ENCODE measurements at regions not wholly inside any gene's neighbourhood (a gene's known extent, or its start where the extent isn't known, plus 50 kb on each side); places are given as distances from the start of the nearest gene placed in this dataset.

DNA sequence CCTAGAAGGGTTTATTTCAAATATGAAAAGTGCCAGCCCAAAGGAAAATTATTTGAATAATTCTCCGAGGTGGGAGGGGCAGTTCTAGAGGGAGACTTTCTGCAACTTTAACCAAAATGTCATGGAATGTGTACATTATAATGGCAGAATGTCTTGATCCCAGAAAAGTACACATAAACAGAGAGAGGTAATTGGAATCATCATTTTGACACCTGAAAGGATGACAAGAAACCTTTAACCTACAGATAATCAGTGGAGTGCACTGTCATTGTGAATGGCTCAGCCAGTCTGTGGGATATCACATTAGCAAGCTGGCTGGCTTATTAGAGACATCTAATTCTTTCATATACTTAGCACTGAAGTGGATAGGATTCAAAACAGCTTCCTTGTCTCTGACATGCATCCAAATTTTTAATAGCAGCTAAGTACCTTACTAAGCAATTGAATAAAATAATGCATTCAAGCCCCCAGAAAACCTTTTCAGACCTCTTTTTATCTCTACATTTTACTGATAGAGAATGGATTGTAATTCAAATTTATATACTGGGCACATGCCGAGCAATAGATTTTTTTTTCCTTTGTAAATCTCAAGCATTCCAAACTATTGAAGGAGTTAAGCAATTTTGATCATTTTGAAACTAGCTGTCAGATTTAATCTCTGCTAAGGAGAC, 468.6 kb downstream of the COG6 start:
- DNase-seq, result no peak

DNA sequence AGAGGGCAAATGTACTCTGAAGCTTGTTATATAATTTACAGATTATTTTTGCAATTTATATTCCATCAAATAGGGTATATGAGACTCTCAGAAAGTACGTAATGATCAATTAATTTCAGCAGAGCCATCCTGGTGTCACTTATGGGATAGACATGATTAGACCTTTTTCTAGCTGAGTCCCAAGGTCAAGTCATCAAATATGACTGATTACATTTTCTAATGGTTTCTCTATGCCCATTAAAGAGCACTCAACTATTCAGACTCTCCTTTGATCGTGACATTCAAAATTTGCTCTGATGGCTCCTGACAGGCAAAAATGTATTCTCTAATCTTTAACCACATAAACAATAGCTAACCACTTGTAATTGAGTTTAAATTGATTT, 469.2 kb downstream of the COG6 start:
- DNase-seq, result no peak

DNA sequence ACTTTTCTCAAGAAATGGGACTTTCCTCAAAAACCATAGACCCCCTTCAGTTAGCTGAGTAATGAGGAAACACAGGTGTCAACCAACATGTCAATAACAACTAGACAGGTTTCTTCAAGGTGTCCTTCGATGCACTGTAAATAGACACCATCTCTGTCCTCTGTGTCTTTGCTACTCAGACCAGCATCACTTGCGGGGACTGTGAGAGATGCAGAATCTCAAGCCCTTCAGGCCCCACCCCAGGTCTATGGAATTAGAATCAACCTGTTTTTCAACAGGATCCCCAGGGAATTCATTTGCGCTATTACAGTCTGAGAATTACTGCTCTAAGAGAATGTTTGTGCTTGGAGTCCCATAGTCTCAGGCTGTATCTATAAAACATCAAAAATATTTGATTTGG, 469.9 kb downstream of the COG6 start:
- DNase-seq, result no peak

DNA sequence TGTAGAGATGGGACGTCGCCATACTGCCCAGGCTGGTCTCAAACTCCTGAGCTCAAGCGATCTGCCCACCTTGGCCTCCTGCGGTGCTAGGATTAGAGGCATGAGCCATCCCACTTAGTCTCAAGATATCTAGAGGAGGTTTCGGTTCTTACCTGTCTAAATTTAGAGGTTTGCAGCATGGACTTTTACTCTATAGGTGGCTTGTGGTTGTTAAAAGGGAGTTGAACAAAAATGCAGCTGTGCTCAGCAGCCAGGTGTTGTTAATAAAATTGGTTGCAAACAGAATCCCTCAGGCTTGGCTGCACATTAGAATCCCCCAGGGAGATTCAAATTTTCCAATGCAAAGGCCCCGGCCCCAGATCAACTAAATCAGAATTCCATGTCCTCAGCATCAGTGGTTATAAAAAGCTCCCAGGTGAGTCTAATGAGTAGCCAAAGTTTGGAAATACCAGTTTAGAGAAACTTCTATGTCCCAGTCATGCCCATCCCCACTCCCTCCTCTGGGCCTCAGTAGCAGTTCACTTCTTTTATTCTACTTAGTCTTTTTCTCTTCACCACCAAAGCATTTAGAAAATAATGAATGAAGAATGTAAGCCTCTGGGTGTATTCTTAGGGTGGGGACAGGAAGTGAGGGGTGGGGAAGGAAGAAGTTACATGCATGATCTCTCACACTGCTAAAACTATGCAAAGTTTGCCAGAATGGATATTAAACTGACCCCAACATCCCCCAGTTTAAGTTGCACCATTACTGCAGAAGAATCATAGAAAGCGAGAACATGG, 471.0 kb downstream of the COG6 start:
- no peak for DNase-seq

DNA sequence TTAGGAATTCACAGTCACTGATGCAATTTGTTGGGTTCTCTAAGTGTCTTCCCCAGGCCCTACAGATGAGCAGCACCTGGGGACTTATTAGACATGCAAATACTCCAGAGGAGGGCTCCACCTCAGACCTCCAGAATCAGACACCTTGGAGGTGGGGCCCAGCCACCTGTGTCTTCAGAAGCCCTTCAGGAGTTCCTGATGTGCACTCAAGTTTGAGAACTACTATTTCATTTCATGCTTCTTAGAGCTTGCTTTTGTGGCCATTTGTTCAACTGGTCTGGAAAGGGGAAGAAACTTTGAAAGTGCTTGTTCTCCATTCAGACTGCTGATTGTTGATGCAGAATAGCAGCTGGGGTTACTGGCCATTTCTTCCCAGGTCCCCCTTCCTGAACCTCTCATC, 472.0 kb downstream of the COG6 start:
- DNase-seq, result no peak

DNA sequence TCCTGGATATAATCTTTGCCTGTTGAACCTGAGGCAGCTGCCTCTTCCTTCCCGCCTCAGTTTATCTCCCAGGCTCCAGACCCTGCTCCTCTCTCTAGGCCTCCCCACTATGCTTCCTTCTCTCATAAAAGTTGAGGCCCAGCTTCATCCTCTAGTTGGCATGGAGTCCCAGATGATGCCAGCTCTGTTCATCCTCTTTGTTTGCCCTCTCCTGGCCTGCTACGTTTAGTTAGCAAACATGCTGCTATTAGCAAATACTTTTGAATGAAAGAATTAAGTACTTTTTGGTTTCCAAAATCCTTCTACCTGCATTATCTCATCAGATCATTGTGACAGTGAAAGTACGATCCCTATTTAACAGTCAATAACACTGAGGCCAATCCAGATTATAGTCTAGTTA, 472.5 kb downstream of the COG6 start:
- DNase-seq, result no peak

DNA sequence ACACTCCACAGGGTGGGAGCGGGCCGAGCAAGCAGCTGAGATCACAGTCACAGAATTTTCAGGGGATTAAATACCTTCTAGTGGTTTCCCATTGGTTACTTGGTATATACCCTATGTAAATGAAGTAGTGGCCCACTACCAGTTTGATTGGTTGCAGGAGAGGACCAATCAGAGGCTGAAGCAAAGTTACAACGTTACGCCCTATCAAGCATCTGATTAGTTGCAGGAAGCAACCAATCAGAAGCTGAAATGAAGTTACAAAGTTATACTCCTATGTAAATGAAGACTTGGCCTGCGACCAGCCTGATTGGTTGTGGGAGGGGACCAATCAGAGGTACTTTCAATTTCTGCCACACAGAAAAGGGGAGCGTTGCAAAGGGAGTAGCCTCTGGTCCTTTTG, 474.0 kb downstream of the COG6 start:
- no peak for DNase-seq

DNA sequence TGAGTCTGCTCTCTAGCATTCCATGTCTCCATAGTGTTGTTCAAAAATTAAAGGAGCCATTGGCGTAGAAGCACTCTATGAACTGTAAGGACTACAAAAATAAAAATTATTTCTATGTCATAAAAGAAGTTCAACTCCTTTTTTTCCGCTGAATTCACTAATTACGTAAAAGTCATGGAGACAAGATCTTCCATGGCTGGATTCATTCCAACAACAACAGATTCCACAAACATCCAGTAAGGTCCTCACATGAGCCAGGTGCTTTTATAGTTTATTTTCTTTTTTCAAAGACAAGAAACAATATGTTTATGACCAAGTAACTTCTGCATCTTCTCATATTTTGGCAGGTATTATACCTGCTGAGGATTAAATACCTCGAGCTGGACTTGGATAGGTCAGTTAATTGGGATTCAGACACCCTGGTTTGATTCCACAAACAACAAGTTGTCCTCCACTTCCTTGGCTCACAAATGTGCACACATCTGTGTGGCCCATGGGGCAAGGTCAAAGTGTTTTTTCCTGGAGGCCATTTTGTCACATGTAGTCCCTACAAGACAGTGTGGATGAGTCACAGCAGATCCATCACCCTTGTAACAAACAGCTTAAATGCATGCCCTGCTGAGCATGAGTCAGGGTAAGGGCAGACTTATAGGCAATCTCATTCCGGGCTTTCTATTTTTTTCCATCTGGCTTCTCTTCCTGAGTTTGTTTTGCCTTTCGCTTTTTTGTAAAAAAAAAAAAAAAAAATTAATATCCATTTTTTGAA, 475.6 kb downstream of the COG6 start:
- DNase-seq, result no peak

DNA sequence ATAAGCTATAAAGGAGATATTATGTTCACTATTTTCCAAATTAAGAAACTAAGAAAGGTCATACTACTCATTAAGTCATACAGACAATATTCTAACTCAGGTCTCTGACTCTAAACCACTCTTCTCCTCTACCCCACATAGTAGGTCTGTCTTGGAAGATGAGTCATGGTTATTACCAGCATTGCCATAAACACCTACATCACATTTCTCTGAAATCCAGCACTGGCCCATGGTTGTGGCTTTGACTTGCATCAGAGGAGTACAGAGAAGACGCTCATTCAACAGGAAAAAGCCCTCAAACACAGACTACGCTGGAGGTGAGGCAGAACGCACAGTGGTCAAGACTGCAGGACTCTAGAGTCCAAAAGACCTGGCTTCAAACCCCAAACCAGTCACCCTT, 476.8 kb downstream of the COG6 start:
- no peak for DNase-seq

DNA sequence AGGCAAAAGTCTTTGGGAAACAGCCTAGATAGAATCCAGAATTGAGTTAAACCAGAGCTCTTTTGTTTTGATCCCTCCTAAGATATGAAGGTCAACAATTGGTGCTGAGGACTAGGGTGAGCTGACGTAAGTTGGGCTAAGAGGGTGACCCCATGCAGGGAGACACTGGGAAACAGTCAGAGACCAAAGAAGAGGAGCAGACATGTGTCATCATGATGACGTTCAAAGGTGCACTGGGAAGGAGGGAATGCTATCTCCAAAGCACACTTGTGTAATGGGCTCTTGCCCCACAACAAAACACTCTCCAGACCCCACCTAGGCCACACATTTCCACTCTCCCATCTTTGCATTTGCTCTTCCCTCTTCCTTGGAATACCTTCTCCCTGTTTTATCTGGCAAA, 481.4 kb downstream of the COG6 start:
- no peak for DNase-seq

DNA sequence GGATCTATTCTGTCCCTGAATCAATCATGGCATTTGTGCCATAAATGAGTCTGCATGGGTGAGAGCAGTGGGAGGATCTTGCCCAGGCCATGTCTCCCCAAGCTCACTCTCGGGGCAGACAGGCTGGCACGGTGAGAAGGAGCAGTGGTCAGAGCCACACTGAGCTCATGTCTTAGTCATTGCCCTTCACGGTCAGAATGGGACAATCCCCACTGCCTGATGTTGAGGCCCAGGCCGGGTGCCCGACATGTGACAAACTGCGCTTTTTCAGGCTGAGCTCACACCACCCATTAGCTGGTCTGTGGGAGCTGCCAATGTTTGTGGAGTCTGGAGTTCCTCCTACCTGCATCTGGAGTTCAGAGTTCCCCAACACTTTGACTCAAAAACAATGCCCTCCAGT, 481.9 kb downstream of the COG6 start:
- DNase-seq, result no peak

DNA sequence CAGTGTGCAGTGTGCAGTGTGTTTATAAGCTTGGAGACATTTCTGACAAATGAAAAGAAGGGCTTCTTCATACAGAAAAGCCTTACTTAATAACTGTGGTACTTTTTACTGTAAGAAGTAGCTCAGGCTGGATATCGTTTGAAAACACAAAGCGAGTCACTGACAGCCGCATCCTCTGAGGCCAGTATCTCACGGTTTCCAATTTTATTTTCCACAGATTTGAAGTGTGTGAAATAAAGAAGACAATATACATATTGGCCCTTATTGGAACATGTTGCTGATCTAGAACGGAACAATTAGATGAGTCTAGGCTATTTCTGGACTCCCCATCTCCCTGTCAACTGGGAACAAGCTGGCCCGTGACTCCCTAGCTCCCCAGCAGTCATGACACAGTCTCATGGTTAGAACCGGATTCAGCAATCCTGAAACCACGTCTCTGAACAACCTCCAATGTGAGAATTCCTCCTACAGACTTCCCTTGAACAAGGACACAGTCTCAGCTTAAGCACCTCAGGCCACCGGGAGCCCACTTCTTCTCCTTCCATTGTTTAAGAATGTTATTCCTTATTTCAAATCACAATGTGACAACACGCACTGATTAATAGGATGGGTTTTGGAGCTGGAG, 484.5 kb downstream of the COG6 start:
- DNase-seq, result no peak

DNA sequence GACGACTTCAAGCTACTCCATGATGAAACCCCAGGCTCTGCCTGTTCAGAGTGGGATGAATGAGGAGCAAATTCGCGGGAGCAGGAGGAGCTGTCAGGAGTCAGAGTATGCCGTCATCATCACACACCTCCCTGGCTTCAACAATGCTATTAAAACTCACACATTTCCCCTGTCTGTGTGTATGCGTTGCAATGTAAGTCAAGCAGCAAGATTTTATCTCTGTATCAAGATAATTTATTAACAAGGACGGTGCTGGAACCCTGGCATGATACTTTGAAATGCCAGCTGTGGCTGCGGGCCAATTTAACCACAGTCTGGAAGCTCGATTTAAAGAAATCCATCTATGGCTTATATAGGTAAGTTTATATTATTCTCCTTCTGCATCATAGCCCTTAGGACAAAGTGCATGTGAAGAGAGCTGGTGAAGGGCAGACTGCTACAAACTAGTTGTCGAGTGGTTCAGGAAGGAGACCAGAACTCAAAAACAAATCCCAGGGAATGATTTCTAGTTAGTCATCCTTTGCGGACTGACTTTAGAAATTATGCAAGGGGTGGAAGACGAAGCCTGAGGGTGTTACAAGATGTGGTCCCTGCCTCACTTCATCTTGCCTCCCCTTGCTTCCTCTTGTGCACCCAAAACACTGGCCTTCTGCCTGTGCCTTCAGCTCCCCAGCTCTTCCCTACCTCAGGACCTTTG, 486.5 kb downstream of the COG6 start:
- DNase-seq, result no peak

DNA sequence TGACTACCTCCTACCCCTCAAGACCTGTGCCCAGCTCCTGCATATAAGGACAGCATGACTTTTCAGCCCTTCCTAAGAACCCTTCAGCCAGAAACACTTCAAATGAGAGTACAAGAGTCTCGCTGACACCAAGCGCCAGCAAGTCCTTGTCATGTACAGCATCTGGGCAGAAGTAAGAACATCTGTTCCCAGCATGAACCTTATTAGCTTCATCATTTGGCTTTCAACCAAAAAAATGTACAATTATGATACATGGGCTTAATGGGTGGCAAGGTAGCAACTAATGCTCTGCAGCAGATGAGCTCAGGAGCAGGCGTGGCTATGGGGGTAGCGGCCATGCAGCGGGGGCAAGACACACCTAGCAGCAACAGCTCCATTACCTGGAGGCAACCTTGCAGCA, 487.6 kb downstream of the COG6 start:
- no peak for DNase-seq

DNA sequence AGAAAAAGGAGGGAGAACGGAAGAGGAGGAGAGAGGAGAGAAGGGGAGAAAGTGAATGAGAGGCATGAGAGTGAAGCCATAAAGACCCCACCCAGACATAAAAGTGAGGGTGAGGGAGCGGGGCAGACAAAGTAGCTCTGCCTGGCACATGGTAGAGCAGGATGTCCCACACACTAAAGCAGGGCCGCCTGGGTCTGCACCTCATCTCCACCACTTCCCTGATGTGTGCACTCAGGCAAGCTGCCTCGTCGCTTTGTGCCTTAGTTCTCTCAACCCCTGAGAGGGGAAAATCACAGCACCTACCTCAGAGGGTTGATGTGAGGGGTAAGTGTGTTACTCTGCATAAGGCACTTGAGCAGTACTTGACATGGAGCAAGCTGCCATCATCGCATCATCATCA, 488.1 kb downstream of the COG6 start:
- no peak for DNase-seq

DNA sequence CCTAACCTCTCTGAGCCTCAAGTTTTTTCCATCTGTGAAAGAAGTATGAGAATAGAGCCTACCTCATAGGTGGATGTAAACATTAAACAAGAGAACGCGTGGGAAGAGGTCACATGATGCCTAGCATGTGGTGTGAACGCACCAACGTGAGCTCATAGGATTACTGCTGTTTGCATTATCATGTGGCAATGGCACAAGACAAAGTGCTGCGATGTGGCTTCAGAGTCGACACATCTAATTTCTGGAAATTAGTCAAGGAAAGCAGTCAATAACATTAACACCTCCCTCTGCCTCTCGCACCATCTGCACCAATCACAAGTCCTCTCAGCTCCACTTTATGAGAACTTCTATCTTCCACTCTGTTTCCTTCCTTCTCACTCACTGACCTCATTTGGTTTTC, 489.7 kb downstream of the COG6 start:
- no peak for DNase-seq

DNA sequence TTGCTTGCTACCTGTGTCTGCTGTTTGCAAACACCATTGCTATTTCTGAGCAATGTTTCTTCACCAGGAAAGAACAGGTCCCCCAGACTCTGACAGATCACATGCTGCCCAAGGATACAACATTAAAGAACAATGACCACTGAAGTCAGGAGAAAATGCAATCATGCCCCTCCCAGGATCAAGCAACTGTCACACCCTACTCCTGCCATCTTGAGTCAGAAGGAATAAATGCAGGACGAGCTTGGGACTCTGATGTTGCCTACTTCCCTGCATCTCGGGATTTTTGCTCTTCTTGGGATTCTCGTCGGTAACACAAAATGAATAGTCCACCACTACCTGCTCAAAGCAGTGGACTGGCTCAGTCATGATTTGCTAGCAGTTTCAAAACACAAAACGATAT, 490.6 kb downstream of the COG6 start:
- DNase-seq, result no peak

DNA sequence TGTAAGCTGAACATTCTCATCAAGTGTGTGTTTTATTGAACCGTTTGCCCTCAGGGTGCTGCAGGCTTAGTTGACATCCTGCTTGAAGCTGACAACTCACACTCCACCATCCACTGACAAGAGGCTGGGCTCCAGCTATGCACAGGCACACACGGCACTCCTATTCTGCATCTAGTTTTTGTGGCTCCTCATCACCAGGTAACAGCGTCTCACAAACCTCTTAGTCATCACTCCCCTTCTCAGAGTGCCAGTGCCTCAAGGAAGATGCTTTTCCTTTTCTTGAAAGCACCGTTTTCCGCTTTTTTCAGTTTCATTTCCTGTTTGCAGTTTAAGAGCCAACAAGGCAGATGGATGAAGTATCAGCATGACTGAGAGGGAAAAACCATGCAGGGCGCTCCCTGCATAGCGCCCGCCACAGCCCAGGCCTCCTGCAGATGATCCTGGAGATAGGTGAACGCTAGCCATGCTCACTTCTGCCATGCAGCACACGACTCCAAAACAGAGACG, 491.2 kb downstream of the COG6 start:
- no peak for DNase-seq

DNA sequence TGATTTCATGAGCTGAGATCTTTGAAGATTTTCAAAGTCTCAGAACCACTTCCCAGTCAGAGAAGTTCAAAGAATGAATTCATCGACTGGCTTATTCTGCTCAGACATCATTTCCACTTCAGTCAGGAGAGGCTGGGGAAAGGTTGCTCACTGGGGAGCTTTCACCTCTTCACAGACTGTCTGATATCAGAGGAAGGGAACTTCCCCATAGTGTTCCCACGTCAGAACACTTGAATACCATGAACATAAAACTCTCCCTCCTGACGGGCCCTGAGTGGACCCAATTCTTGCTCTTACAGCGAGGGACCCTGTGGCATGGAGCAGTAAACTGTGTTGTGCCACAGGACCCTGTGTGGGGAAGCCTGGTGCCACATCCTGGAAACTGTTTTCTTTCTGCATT, 492.6 kb downstream of the COG6 start:
- no peak for DNase-seq

DNA sequence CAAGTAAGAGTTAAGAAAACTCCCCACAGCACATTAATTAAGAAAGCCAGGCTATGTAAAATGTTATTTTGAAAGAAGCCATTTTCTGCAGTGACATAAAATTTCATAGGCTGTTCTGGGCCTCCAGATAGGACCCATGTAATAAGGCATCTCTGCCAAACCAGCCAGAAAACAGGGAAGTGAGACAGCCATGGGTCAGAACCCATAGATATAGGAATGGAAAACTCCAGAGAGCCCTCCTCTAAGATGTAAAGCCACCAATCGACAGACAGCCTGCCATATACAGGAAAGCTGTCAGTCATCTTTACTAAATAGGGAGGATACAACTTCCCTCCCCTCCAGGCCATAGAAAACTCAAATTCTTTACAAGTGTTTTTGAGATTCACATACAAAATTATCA, 493.3 kb downstream of the COG6 start:
- DNase-seq, result no peak

DNA sequence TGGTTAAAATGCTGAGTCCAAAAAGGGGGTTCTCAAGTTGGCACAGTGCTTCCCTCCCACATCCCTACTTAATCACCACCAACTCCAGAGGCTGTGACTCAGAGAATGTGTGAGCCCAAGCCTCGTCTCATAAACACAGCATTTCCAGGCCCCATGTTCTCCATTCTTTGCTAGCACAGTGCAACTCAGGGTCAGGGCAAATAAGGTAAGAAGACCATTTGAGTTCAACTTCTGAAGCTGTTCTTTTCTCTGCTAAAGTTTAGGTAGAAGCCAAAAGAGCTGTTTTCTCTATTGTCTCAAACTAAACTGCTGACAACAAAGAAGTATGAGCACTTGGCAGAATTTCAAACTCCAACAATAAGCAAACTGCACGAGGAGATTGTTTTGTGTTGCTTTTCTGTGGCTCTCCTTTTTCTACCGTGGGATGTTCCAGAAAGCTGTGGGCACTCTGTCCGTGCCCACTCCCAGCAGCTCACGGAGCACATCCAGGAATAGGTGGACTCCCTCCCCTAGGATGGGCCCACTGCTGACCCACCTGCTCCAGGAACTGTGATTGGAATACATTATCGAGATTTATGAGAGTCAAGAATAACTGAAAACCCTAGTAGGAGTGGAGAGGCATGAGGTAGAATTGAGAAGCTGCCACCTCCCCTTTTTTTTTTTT, 494.3 kb downstream of the COG6 start:
- DNase-seq, result no peak

DNA sequence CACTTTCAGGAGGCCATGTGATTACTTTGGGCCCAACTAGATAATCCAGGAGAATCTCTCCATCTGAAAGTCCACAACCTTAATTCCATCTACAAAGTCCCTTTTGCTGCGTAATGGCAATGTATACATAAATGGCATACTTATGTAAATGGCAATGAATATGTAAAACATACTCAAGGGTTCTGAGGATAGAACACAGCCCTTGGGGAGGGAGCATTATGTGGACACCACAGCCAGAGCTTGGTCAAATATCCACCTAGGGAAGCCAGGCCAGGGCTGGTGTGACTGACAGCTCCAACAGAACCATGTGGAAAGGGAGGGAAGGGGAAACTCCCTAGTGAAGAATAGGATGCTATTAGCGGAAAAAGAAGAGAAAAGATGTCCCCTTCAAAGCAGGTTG, 496.2 kb downstream of the COG6 start:
- DNase-seq, result no peak
